ENCODE measurements at regions not wholly inside any gene's neighbourhood (a gene's known extent, or its start where the extent isn't known, plus 50 kb on each side); places are given as distances from the start of the nearest gene placed in this dataset.

DNA sequence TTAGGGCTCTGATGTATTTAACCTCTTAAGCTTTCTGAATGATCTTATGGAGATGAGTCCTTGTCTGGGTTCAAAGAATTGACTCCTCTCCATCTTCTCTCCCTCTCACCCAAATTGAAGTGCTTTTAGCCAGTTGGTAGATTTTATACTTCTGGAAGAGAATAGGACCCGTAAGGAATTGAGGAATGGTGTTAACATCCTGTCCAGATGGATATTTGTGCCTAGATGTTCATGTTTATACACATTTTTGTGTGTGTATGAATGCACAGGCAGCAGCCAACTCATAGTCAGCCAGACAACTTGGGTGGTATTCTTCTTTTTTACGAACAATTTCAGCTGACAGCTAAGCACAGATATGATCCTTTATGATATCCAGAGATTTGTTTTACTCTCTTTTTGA is 449.6 kb upstream of the RGS6 start:
- no peak overlapping the region for H3K4me3 Mint-ChIP-seq
- no peaks in the 10 kb centered on the region for H3K27me3 Mint-ChIP-seq
- TF ChIP-seq, protein P1, sequence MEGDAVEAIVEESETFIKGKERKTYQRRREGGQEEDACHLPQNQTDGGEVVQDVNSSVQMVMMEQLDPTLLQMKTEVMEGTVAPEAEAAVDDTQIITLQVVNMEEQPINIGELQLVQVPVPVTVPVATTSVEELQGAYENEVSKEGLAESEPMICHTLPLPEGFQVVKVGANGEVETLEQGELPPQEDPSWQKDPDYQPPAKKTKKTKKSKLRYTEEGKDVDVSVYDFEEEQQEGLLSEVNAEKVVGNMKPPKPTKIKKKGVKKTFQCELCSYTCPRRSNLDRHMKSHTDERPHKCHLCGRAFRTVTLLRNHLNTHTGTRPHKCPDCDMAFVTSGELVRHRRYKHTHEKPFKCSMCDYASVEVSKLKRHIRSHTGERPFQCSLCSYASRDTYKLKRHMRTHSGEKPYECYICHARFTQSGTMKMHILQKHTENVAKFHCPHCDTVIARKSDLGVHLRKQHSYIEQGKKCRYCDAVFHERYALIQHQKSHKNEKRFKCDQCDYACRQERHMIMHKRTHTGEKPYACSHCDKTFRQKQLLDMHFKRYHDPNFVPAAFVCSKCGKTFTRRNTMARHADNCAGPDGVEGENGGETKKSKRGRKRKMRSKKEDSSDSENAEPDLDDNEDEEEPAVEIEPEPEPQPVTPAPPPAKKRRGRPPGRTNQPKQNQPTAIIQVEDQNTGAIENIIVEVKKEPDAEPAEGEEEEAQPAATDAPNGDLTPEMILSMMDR (IDR thresholded peaks at IDR 0.05) = no peak
- H3K4me3 ChIP-seq (ENCODE audit: low read length) = no peak overlapping the region
- no peaks in the 10 kb centered on the region for H3K9me3 Mint-ChIP-seq
- ATAC-seq (ENCODE audit: poor library complexity) = no peak
- ChIA-PET CTCF (interaction anchor here (0.6 kb wide), 1 partner anchor 160 kb away, joined by 3 read pairs; no protein-coding TSS in a partner anchor), POLR2A (no interaction called here)
- H3K27ac ChIP-seq (ENCODE audit: low read depth in 1 of 2, low read length in 2 of 2) = no peak overlapping the region
- H3K36me3 Mint-ChIP-seq (ENCODE audit: low read depth) = peaks cover 10% of the 10 kb centered on the region
- H3K27ac Mint-ChIP-seq = no peak overlapping the region
- H3K4me1 ChIP-seq (ENCODE audit: insufficient read depth, low read length) = peaks cover 5% of the 10 kb centered on the region
- no peaks in the 10 kb centered on the region for H3K27me3 ChIP-seq (ENCODE audit: control insufficient read depth in 1 of 2, insufficient read depth in 2 of 2, low read length in 2 of 2)
- intact Hi-C loops (cut with DNase I, micrococcal nuclease) = no loop called here
- peaks cover 4% of the 10 kb centered on the region for H3K36me3 ChIP-seq (ENCODE audit: insufficient read depth, low read length)
- H3K4me1 Mint-ChIP-seq (ENCODE audit: low read depth) = peaks cover 29% of the 10 kb centered on the region
- no peaks in the 10 kb centered on the region for H3K9me3 ChIP-seq (ENCODE audit: control insufficient read depth in 1 of 2, insufficient read depth in 1 of 2, low read length in 2 of 2)
- no peak for DNase-seq

GRCh38 chr14:71483154-71483553 is 449.1 kb upstream of the RGS6 start:
- Mint-ChIP-seq H3K27ac (peak overlapping the region; percentile 16), H3K27me3 (no peaks in the 10 kb centered on the region), H3K9me3 (no peaks in the 10 kb centered on the region), H3K4me1 (ENCODE audit: low read depth) (peaks cover 28% of the 10 kb centered on the region), H3K4me3 (no peak overlapping the region), H3K36me3 (ENCODE audit: low read depth) (peaks cover 10% of the 10 kb centered on the region)
- Histone ChIP-seq H3K4me3 (ENCODE audit: low read length) (no peak overlapping the region), H3K4me1 (ENCODE audit: insufficient read depth, low read length) (peaks cover 5% of the 10 kb centered on the region), H3K9me3 (ENCODE audit: control insufficient read depth in 1 of 2, insufficient read depth in 1 of 2, low read length in 2 of 2) (no peaks in the 10 kb centered on the region), H3K27me3 (ENCODE audit: control insufficient read depth in 1 of 2, insufficient read depth in 2 of 2, low read length in 2 of 2) (no peaks in the 10 kb centered on the region), H3K27ac (ENCODE audit: low read depth in 1 of 2, low read length in 2 of 2) (no peak overlapping the region), H3K36me3 (ENCODE audit: insufficient read depth, low read length) (peaks cover 4% of the 10 kb centered on the region)
- DNase-seq (no peak), ATAC-seq (ENCODE audit: poor library complexity) (no peak)
- ChIA-PET POLR2A (no interaction called here), CTCF (interaction anchor here (0.6 kb wide), 1 partner anchor 160 kb away, joined by 3 read pairs; no protein-coding TSS in a partner anchor)
- intact Hi-C loops (cut with DNase I, micrococcal nuclease) = no loop called here
- TF ChIP-seq, protein P1 (IDR thresholded peaks at IDR 0.05) = no peak

- Mint-ChIP-seq H3K4me3 (no peak overlapping the region), H3K9me3 (no peaks in the 10 kb centered on the region), H3K27me3 (no peaks in the 10 kb centered on the region), H3K4me1 (ENCODE audit: low read depth) (peaks cover 21% of the 10 kb centered on the region), H3K36me3 (ENCODE audit: low read depth) (peaks cover 10% of the 10 kb centered on the region), H3K27ac (no peak overlapping the region)
- CTCF ChIA-PET = no interaction called here
- TF ChIP-seq, protein P1 (IDR thresholded peaks at IDR 0.05) = no peak
- DNase-seq (no peak), ATAC-seq (ENCODE audit: poor library complexity) (no peak)
- POLR2A ChIA-PET = no interaction called here
- Histone ChIP-seq H3K27ac (ENCODE audit: low read depth in 1 of 2, low read length in 2 of 2) (no peak overlapping the region), H3K4me3 (ENCODE audit: low read length) (no peak overlapping the region), H3K4me1 (ENCODE audit: insufficient read depth, low read length) (no peaks in the 10 kb centered on the region), H3K9me3 (ENCODE audit: control insufficient read depth in 1 of 2, insufficient read depth in 1 of 2, low read length in 2 of 2) (no peaks in the 10 kb centered on the region), H3K27me3 (ENCODE audit: control insufficient read depth in 1 of 2, insufficient read depth in 2 of 2, low read length in 2 of 2) (no peaks in the 10 kb centered on the region), H3K36me3 (ENCODE audit: insufficient read depth, low read length) (peaks cover 4% of the 10 kb centered on the region)
- intact Hi-C loops (cut with DNase I, micrococcal nuclease) = no loop called here
Observed at GRCh38 chr14:71485833-71486232, 446.4 kb upstream of the RGS6 start.
